Activated CD4-positive, alpha-beta T cell treated with anti-CD3 and anti-CD28 coated beads, Interleukin-2, amount 50 U/mL, for 48 hours (primary cell): ENCODE measurements at regions not wholly inside any gene's neighbourhood (a gene's known extent, or its start where the extent isn't known, plus 50 kb on each side); places are given as distances from the start of the nearest gene placed in this dataset.

Experiments
- DNase-seq, 2 experiments: peaks; one replicate each; pipeline ENCODE4 v3.0.0-alpha.2; 2020

- no peak for DNase-seq
Observed at GRCh38 chr3:152780553-152780952, 54.4 kb upstream of the P2RY1 start.

GRCh38 chr3:152785051-152785450, 49.9 kb upstream of the P2RY1 start:
- DNase-seq, result no peak
